ENCODE measurements at regions not wholly inside any gene's neighbourhood (a gene's known extent, or its start where the extent isn't known, plus 50 kb on each side); places are given as distances from the start of the nearest gene placed in this dataset.

- H3K4me1 ChIP-seq (ENCODE audit: control insufficient read depth, insufficient read depth, low read length, poor library complexity, severe bottlenecking) = no peaks in the 10 kb centered on the region
- no peak overlapping the region for H3K27ac ChIP-seq (ENCODE audit: insufficient read depth, low read length, poor library complexity, severe bottlenecking)
- no peaks in the 10 kb centered on the region for H3K36me3 ChIP-seq (ENCODE audit: control insufficient read depth, insufficient read depth, low read length)
- DNase-seq = no peak
- no peaks in the 10 kb centered on the region for H3K27me3 ChIP-seq (replicated peaks; ENCODE audit: control insufficient read depth, insufficient read depth, low read length, poor library complexity, severe bottlenecking)
- no peak overlapping the region for H3K4me3 ChIP-seq (ENCODE audit: insufficient read depth, low read depth, low read length, poor library complexity, severe bottlenecking)
- H3K9me3 ChIP-seq (ENCODE audit: control insufficient read depth, low read length) = no peaks in the 10 kb centered on the region
Observed at GRCh38 chr3:188940573-188940932, 231.2 kb upstream of the TPRG1 start.

DNA sequence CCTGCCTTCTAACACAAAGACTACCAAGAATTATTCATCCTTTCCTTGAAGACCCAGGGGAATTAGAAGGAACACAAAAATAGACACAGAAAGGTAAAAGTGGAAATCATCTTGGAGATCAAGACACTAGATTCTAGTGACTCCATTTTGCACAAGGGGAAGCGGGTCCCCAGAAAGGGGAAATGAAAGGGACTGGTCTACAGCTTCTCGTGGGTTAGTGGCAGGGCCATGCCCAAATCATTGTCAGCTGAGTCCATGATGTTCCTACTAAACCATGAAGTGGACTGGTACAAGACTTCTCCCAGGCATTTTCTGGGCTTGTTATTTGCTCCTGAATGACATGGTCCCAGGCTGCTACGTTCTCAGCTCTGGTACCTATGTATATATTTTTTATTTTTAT, 230.7 kb upstream of the TPRG1 start:
- H3K9me3 ChIP-seq (ENCODE audit: control insufficient read depth, low read length) = no peaks in the 10 kb centered on the region
- H3K36me3 ChIP-seq (ENCODE audit: control insufficient read depth, insufficient read depth, low read length) = no peaks in the 10 kb centered on the region
- no peak overlapping the region for H3K27ac ChIP-seq (ENCODE audit: insufficient read depth, low read length, poor library complexity, severe bottlenecking)
- no peaks in the 10 kb centered on the region for H3K27me3 ChIP-seq (replicated peaks; ENCODE audit: control insufficient read depth, insufficient read depth, low read length, poor library complexity, severe bottlenecking)
- no peak overlapping the region for H3K4me3 ChIP-seq (ENCODE audit: insufficient read depth, low read depth, low read length, poor library complexity, severe bottlenecking)
- DNase-seq = no peak
- H3K4me1 ChIP-seq (ENCODE audit: control insufficient read depth, insufficient read depth, low read length, poor library complexity, severe bottlenecking) = no peaks in the 10 kb centered on the region

DNA sequence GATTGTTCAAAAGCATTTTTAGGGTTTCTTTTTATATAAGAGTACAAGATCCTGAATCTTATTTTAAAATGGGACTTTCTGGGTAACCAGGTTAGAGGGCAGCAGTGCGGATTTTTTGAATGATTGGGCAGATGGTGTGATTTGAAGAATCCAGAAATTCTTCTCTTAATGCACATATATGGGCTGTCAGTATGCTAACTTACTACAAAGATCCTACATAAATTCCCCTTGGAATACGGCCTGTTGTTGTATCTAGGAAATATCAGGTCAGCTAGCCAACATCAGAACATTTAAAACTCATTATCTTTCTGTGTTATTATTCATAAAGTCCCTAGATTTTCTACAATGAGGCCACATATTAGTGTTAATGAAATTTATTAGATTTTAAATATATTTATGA, 229.6 kb upstream of the TPRG1 start:
- Histone ChIP-seq H3K9me3 (ENCODE audit: control insufficient read depth, low read length) (no peaks in the 10 kb centered on the region), H3K36me3 (ENCODE audit: control insufficient read depth, insufficient read depth, low read length) (no peaks in the 10 kb centered on the region), H3K4me1 (ENCODE audit: control insufficient read depth, insufficient read depth, low read length, poor library complexity, severe bottlenecking) (no peaks in the 10 kb centered on the region), H3K27ac (ENCODE audit: insufficient read depth, low read length, poor library complexity, severe bottlenecking) (no peak overlapping the region), H3K4me3 (ENCODE audit: insufficient read depth, low read depth, low read length, poor library complexity, severe bottlenecking) (no peak overlapping the region), H3K27me3 (replicated peaks; ENCODE audit: control insufficient read depth, insufficient read depth, low read length, poor library complexity, severe bottlenecking) (no peaks in the 10 kb centered on the region)
- no peak for DNase-seq

DNA sequence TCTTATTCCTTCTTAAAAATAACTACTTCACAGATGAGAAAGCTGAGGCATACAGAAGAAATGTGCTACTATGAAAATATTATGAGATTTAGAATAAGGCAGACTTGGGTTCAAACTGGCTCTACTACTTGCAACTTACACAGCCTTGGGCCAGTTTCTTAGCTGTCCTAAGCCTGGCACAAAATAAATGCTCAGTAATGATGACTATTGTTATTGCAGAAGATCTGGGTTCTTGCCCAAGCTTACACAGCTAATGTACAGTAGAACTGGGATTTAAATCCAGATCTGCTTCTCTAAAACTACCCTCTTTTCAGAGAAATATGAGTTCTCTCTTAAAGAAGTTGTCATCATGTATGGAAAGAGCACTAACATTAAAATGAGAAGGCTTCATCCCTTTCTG, 228.2 kb upstream of the TPRG1 start:
- Histone ChIP-seq H3K9me3 (ENCODE audit: control insufficient read depth, low read length) (no peaks in the 10 kb centered on the region), H3K4me3 (ENCODE audit: insufficient read depth, low read depth, low read length, poor library complexity, severe bottlenecking) (no peak overlapping the region), H3K27me3 (replicated peaks; ENCODE audit: control insufficient read depth, insufficient read depth, low read length, poor library complexity, severe bottlenecking) (no peaks in the 10 kb centered on the region), H3K36me3 (ENCODE audit: control insufficient read depth, insufficient read depth, low read length) (no peaks in the 10 kb centered on the region), H3K4me1 (ENCODE audit: control insufficient read depth, insufficient read depth, low read length, poor library complexity, severe bottlenecking) (no peaks in the 10 kb centered on the region), H3K27ac (ENCODE audit: insufficient read depth, low read length, poor library complexity, severe bottlenecking) (no peak overlapping the region)
- no peak for DNase-seq

- H3K36me3 ChIP-seq (ENCODE audit: control insufficient read depth, insufficient read depth, low read length) = no peaks in the 10 kb centered on the region
- H3K27me3 ChIP-seq (replicated peaks; ENCODE audit: control insufficient read depth, insufficient read depth, low read length, poor library complexity, severe bottlenecking) = no peaks in the 10 kb centered on the region
- H3K27ac ChIP-seq (ENCODE audit: insufficient read depth, low read length, poor library complexity, severe bottlenecking) = no peak overlapping the region
- H3K9me3 ChIP-seq (ENCODE audit: control insufficient read depth, low read length) = no peaks in the 10 kb centered on the region
- DNase-seq = no peak
- H3K4me3 ChIP-seq (ENCODE audit: insufficient read depth, low read depth, low read length, poor library complexity, severe bottlenecking) = no peak overlapping the region
- H3K4me1 ChIP-seq (ENCODE audit: control insufficient read depth, insufficient read depth, low read length, poor library complexity, severe bottlenecking) = no peaks in the 10 kb centered on the region
Observed at GRCh38 chr3:188944108-188944507, 227.7 kb upstream of the TPRG1 start.

- no peaks in the 10 kb centered on the region for H3K9me3 ChIP-seq (ENCODE audit: control insufficient read depth, low read length)
- DNase-seq = no peak
- no peak overlapping the region for H3K4me3 ChIP-seq (ENCODE audit: insufficient read depth, low read depth, low read length, poor library complexity, severe bottlenecking)
- no peaks in the 10 kb centered on the region for H3K36me3 ChIP-seq (ENCODE audit: control insufficient read depth, insufficient read depth, low read length)
- H3K27ac ChIP-seq (ENCODE audit: insufficient read depth, low read length, poor library complexity, severe bottlenecking) = no peak overlapping the region
- H3K27me3 ChIP-seq (replicated peaks; ENCODE audit: control insufficient read depth, insufficient read depth, low read length, poor library complexity, severe bottlenecking) = no peaks in the 10 kb centered on the region
- no peaks in the 10 kb centered on the region for H3K4me1 ChIP-seq (ENCODE audit: control insufficient read depth, insufficient read depth, low read length, poor library complexity, severe bottlenecking)
Observed at GRCh38 chr3:188946351-188947240, 225.2 kb upstream of the TPRG1 start.

DNA sequence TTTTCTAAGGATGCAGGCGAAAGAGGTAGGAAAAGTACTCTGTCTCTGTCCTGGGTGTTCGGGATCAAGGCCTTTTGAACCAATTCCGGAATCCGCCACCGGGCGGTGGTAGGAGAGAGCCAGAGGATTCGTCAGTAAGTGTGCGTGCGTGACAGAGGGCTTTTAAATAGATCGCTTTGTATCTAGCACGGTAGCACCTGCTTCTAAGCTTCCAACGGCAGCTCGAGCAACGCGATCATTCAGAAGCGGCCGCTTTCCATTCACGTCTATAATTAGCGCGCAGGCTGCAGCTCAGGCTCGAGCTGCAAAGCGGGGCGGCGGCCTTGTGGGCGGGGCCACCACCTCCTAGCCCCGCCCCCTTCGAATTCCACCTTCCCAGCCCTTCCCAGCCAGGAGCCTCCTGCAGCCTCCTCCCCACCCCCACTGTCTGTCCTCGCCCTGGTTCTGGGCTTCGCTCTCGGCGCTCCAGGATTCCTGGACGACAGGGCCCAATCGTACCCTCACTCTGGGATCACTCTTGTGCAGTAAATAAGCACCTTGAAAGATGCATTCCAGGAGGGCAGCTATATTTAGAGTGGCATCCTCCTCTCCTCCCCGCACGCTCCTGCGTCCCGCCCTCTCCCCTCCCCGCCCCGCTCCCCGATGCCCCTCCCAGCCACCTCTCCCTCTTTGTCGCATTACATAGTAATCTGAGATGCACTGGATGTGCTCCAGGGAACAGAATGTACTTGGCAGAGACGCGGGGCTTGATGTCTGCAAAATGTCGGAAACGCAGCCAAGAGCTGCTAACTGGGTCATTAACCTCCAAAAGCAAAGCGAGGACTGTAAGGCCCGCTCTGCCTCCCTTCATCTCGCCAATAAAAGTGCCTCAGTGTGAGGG, 224.1 kb upstream of the TPRG1 start:
- no peak overlapping the region for H3K27ac ChIP-seq (ENCODE audit: insufficient read depth, low read length, poor library complexity, severe bottlenecking)
- H3K36me3 ChIP-seq (ENCODE audit: control insufficient read depth, insufficient read depth, low read length) = no peaks in the 10 kb centered on the region
- H3K9me3 ChIP-seq (ENCODE audit: control insufficient read depth, low read length) = no peaks in the 10 kb centered on the region
- no peaks in the 10 kb centered on the region for H3K4me1 ChIP-seq (ENCODE audit: control insufficient read depth, insufficient read depth, low read length, poor library complexity, severe bottlenecking)
- no peaks in the 10 kb centered on the region for H3K27me3 ChIP-seq (replicated peaks; ENCODE audit: control insufficient read depth, insufficient read depth, low read length, poor library complexity, severe bottlenecking)
- H3K4me3 ChIP-seq (ENCODE audit: insufficient read depth, low read depth, low read length, poor library complexity, severe bottlenecking) = no peak overlapping the region
- DNase-seq = no peak

DNA sequence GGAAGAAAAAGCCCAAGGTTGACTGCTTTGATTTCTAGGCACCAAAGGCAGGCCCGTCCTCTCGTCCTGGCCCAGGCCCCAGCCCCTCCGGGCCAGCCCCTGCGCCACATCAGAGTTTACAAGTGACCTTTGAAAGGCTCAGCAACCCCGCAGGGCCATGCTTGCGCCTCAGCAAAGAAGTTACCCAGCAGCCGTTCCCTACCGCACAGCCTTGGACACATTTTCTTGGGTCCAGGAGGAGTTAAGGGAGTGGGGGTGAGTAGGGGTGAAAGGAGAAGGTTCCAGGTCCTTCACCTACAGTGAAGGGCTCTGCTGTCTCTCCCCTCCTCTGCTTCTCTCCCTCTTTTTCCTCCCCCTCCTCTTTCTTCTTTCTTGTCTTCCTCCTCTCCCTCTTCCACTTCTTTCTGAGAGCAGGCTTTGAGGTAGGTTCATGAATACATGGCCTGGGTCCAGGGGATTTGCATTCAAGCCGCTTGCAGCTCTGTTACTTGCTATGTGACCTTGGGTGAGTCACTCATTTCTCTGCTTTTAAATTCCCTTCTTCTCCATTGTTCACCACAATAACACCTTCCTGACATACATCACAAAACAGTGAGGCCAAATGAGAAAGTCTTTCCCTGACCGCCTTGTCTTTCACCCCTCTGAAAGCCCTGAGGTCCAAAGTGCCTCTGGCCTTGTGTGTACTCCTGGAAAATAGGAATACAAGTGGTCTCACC, 223.3 kb upstream of the TPRG1 start:
- Histone ChIP-seq H3K27ac (ENCODE audit: insufficient read depth, low read length, poor library complexity, severe bottlenecking) (no peak overlapping the region), H3K4me3 (ENCODE audit: insufficient read depth, low read depth, low read length, poor library complexity, severe bottlenecking) (no peak overlapping the region), H3K4me1 (ENCODE audit: control insufficient read depth, insufficient read depth, low read length, poor library complexity, severe bottlenecking) (no peaks in the 10 kb centered on the region), H3K27me3 (replicated peaks; ENCODE audit: control insufficient read depth, insufficient read depth, low read length, poor library complexity, severe bottlenecking) (no peaks in the 10 kb centered on the region), H3K9me3 (ENCODE audit: control insufficient read depth, low read length) (no peaks in the 10 kb centered on the region), H3K36me3 (ENCODE audit: control insufficient read depth, insufficient read depth, low read length) (no peaks in the 10 kb centered on the region)
- DNase-seq = no peak

- DNase-seq = no peak
- Histone ChIP-seq H3K27me3 (replicated peaks; ENCODE audit: control insufficient read depth, insufficient read depth, low read length, poor library complexity, severe bottlenecking) (no peaks in the 10 kb centered on the region), H3K9me3 (ENCODE audit: control insufficient read depth, low read length) (no peaks in the 10 kb centered on the region), H3K4me1 (ENCODE audit: control insufficient read depth, insufficient read depth, low read length, poor library complexity, severe bottlenecking) (no peaks in the 10 kb centered on the region), H3K27ac (ENCODE audit: insufficient read depth, low read length, poor library complexity, severe bottlenecking) (no peak overlapping the region), H3K4me3 (ENCODE audit: insufficient read depth, low read depth, low read length, poor library complexity, severe bottlenecking) (no peak overlapping the region), H3K36me3 (ENCODE audit: control insufficient read depth, insufficient read depth, low read length) (no peaks in the 10 kb centered on the region)
Observed at GRCh38 chr3:188948997-188949389, 222.8 kb upstream of the TPRG1 start.

Data from effector memory CD4-positive, alpha-beta T cell (primary cell).